ENCODE measurements at regions not wholly inside any gene's neighbourhood (a gene's known extent, or its start where the extent isn't known, plus 50 kb on each side); places are given as distances from the start of the nearest gene placed in this dataset.

DNA sequence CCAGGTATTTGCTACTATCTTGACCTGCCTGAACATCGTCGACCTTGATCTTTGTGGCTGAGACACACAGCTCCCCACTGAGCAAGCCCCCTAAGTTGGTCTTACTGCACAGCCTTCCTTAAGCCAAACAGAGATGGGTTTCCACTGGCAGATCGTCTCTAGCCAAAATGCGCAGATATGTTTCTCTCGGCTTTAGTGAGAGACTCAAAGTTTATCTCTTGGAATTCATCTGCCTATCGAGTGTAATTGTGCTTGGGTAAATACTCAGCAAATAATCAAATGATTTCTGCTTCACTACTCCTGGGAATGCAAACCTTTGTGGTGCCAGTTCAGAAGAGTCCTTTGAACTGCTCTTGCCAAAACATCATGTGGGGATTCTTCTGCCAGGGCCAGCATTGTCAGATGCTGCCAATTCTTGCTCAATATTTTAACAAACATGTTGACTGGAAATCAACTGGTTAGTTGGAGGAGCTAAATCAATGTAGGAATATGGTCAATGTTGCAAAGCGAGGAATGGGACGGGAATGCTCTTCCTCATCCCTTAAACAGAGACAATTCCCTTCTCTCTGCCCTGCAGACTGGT is 141.2 kb upstream of the SLC28A3 start:
- no peak for FAIRE-seq
- no peak overlapping the region for H2AFZ ChIP-seq (ENCODE audit: low read length)

More for the DNA sequence above, 141.2 kb upstream of the SLC28A3 start:
- H3K18ac ChIP-seq (ENCODE audit: extremely low read depth, low read length), result no peak overlapping the region
- WGBS, 2 experiments (ENCODE audit: extremely low coverage in 1 of 2, insufficient coverage in 1 of 2, insufficient read length in 1 of 2, insufficient replicate concordance in 2 of 2, low coverage in 1 of 2, low lambda C conversion rate in 2 of 2, missing lambda C conversion rate in 1 of 2), result 88% methylated on average over 8 of the region's 8 CpGs; no CpG with 5 or more reads in 1 of the 2 experiments
- no peak overlapping the region for H4K5ac ChIP-seq (ENCODE audit: insufficient read length, low read depth, low read length)
- H2BK15ac ChIP-seq (ENCODE audit: low read length), result no peak overlapping the region
- H3K79me2 ChIP-seq (ENCODE audit: control insufficient read depth in 1 of 2, insufficient read depth in 2 of 2, low read length in 2 of 2), result no peaks in the 10 kb centered on the region
- no peak overlapping the region for H2BK5ac ChIP-seq (ENCODE audit: low read depth, low read length)
- H3K36me3 ChIP-seq (ENCODE audit: control insufficient read depth in 2 of 4, insufficient read depth in 4 of 4, low read length in 3 of 4), result no peaks in the 10 kb centered on the region
- H3K23me2 ChIP-seq (ENCODE audit: low read depth, low read length), result no peaks in the 10 kb centered on the region
- no peak overlapping the region for H2BK12ac ChIP-seq (ENCODE audit: low read depth, low read length)
- ChIA-PET POLR2A (ENCODE audit: partially characterized antibody) (no interaction called here), CTCF (ENCODE audit: partially characterized antibody) (no interaction called here)
- no peak overlapping the region for H2BK20ac ChIP-seq (ENCODE audit: low read length)
- H3K56ac ChIP-seq (replicated peaks; ENCODE audit: insufficient read length, low read depth, low read length), result no peak overlapping the region
- H2BK120ac ChIP-seq (replicated peaks; ENCODE audit: low read depth, low read length), result no peak overlapping the region
- no peak overlapping the region for H3K9ac ChIP-seq (replicated peaks in 1 of 4; ENCODE audit: extremely low read depth in 1 of 4, low read depth in 3 of 4, low read length in 3 of 4)
- no peak overlapping the region for H3K27ac ChIP-seq (ENCODE audit: low read depth, low read length)
- no peak overlapping the region for H4K8ac ChIP-seq (ENCODE audit: extremely low read depth, insufficient read depth, low read length)
- DNase-seq (ENCODE audit: low read depth in 1 of 2, low spot score in 2 of 2), result no peak
- no peak overlapping the region for H3K4me2 ChIP-seq (ENCODE audit: insufficient read depth in 1 of 2, low read depth in 2 of 2, low read length in 2 of 2)
- no peaks in the 10 kb centered on the region for H3K4me1 ChIP-seq (replicated peaks in 1 of 4; ENCODE audit: control insufficient read depth in 3 of 4, insufficient read depth in 4 of 4, low read length in 3 of 4)
- no peak overlapping the region for H3K4me3 ChIP-seq (ENCODE audit: extremely low read depth in 1 of 4, insufficient read depth in 2 of 4, low read depth in 3 of 4, low read length in 4 of 4)
- no peak overlapping the region for H4K91ac ChIP-seq (replicated peaks; ENCODE audit: insufficient read length, low read length)
- no peak overlapping the region for H3K23ac ChIP-seq (ENCODE audit: insufficient read length)
- H3K4ac ChIP-seq (replicated peaks; ENCODE audit: insufficient read length, low read depth, low read length), result no peak overlapping the region
- H2AK5ac ChIP-seq (ENCODE audit: low read depth, low read length), result no peak overlapping the region
- TF ChIP-seq HDAC2 (IDR thresholded peaks at IDR 0.05; ENCODE audit: borderline replicate concordance in 1 of 2, low read depth in 2 of 2, low read length in 2 of 2) (no peak), CBX5 (IDR thresholded peaks at IDR 0.05; ENCODE audit: low read depth, low read length) (no peak), CTBP2 (IDR thresholded peaks at IDR 0.05; ENCODE audit: borderline replicate concordance, insufficient read depth, insufficient read length, low read length) (no peak)
- TF ChIP-seq, protein P1, sequence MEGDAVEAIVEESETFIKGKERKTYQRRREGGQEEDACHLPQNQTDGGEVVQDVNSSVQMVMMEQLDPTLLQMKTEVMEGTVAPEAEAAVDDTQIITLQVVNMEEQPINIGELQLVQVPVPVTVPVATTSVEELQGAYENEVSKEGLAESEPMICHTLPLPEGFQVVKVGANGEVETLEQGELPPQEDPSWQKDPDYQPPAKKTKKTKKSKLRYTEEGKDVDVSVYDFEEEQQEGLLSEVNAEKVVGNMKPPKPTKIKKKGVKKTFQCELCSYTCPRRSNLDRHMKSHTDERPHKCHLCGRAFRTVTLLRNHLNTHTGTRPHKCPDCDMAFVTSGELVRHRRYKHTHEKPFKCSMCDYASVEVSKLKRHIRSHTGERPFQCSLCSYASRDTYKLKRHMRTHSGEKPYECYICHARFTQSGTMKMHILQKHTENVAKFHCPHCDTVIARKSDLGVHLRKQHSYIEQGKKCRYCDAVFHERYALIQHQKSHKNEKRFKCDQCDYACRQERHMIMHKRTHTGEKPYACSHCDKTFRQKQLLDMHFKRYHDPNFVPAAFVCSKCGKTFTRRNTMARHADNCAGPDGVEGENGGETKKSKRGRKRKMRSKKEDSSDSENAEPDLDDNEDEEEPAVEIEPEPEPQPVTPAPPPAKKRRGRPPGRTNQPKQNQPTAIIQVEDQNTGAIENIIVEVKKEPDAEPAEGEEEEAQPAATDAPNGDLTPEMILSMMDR (IDR thresholded peaks at IDR 0.05; ENCODE audit: control extremely low read depth in 1 of 3, insufficient read depth in 1 of 3, low read depth in 1 of 3, low read length in 3 of 3), result no peak
- H4K20me1 ChIP-seq (replicated peaks in 1 of 2; ENCODE audit: control insufficient read depth in 1 of 2, insufficient read depth in 2 of 2, low read length in 2 of 2), result no peaks in the 10 kb centered on the region
- H3K14ac ChIP-seq (ENCODE audit: insufficient read length), result no peak overlapping the region
- H3K79me1 ChIP-seq (ENCODE audit: low read depth, low read length), result no peaks in the 10 kb centered on the region; the same call in 1 of the 2 replicates
- H3K27me3 ChIP-seq (replicated peaks in 1 of 4; ENCODE audit: control insufficient read depth in 3 of 4, extremely low read depth in 1 of 4, insufficient read depth in 3 of 4, low read length in 3 of 4), result no peaks in the 10 kb centered on the region
- H3K9me3 ChIP-seq (ENCODE audit: insufficient read depth in 2 of 2, low read depth in 1 of 2, low read length in 1 of 2), result no peaks in the 10 kb centered on the region

All from H1 (cell line).